ENCODE measurements at regions not wholly inside any gene's neighbourhood (a gene's known extent, or its start where the extent isn't known, plus 50 kb on each side); places are given as distances from the start of the nearest gene placed in this dataset.

DNA sequence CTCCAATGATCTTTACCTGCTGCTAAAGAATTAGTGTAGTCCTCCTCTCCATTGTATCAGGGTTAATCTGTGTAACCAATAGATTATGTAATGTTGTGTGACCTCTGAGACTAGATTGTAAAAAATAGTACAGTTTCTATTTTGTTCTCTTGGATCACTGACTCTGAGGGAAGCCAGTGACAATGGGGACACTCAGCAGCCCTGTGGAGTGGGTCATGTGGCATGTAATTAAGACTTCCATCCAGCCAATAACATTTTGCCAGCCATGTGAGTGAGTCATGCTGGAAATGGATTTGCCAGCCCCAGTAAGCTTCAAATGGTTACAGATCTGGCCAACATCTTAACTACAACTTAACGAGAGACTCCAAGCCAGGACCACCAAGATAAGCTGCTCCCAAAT is 332.3 kb downstream of the PTTG2 start:
- no peaks in the 10 kb centered on the region for H3K79me2 ChIP-seq (ENCODE audit: low read length)
- H3K27ac ChIP-seq (ENCODE audit: low read length): no peak overlapping the region
- H4K20me1 ChIP-seq (ENCODE audit: insufficient read depth, low read length): no peaks in the 10 kb centered on the region
- no peak overlapping the region for H3K4me2 ChIP-seq (ENCODE audit: low read length)
- no peak for TF ChIP-seq EZH2phosphoT487 (IDR thresholded peaks at IDR 0.05; ENCODE audit: low read depth)
- TF ChIP-seq, protein P1, sequence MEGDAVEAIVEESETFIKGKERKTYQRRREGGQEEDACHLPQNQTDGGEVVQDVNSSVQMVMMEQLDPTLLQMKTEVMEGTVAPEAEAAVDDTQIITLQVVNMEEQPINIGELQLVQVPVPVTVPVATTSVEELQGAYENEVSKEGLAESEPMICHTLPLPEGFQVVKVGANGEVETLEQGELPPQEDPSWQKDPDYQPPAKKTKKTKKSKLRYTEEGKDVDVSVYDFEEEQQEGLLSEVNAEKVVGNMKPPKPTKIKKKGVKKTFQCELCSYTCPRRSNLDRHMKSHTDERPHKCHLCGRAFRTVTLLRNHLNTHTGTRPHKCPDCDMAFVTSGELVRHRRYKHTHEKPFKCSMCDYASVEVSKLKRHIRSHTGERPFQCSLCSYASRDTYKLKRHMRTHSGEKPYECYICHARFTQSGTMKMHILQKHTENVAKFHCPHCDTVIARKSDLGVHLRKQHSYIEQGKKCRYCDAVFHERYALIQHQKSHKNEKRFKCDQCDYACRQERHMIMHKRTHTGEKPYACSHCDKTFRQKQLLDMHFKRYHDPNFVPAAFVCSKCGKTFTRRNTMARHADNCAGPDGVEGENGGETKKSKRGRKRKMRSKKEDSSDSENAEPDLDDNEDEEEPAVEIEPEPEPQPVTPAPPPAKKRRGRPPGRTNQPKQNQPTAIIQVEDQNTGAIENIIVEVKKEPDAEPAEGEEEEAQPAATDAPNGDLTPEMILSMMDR (IDR thresholded peaks at IDR 0.05; ENCODE audit: low read depth, low read length): no peak
- H3K9ac ChIP-seq (ENCODE audit: low read length): no peak overlapping the region
- no peak overlapping the region for H3K4me3 ChIP-seq (ENCODE audit: low read length)
- H2AFZ ChIP-seq (ENCODE audit: low read depth, low read length): no peak overlapping the region
- no peaks in the 10 kb centered on the region for H3K36me3 ChIP-seq (replicated peaks; ENCODE audit: low read depth, low read length)
- peaks cover 18% of the 10 kb centered on the region; the same call in 1 of the 2 replicates for H3K9me3 ChIP-seq (ENCODE audit: insufficient read depth, low read length)
- H3K4me1 ChIP-seq (ENCODE audit: low read length): no peaks in the 10 kb centered on the region
- peaks cover 21% of the 10 kb centered on the region; the same call in 1 of the 2 replicates for H3K27me3 ChIP-seq (ENCODE audit: low read depth, low read length)

DNA sequence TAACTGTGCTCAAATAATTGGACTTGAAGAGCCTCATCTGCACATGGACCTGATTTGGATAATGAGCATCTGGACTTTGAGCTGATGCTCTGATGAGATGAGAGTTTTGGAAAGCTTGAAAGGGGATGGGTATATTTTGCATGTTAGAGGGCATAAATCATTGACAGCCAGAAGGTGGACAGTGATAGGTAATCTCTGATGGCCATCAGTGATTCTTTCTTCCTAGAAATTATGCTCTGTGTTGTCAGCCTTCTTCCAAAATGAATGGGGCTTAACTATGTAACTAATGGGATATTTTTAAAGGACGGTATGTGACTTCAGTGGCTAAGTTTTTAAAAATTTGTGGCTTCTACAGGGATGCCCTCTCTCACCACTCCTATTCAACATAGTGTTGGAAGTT is 334.0 kb downstream of the PTTG2 start:
- no peak overlapping the region for H3K4me3 ChIP-seq (ENCODE audit: low read length)
- no peaks in the 10 kb centered on the region for H3K79me2 ChIP-seq (ENCODE audit: low read length)
- TF ChIP-seq, protein P1 (IDR thresholded peaks at IDR 0.05; ENCODE audit: low read depth, low read length): no peak
- TF ChIP-seq EZH2phosphoT487 (IDR thresholded peaks at IDR 0.05; ENCODE audit: low read depth): no peak

DNA sequence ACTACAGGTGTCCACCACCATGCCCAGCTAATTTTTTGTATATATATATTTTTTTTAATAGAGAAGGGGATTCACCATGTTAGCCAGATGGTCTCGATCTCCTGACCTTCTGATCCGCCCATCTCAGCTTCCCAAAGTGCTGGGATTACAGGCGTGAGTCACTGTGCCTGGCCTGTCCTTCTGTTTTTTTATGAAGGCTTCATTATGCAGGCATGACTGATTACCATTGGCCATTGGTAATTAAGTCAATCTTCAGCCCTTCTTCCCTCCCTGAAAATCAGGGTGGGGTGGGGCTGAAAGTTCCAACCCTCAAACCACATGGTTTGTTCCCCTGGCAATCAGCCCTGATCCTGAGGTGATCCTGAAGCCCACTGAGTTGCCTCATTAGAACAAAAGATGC is 336.9 kb downstream of the PTTG2 start:
- Histone ChIP-seq H3K36me3 (replicated peaks; ENCODE audit: low read depth, low read length) (peaks cover 11% of the 10 kb centered on the region), H3K27me3 (ENCODE audit: low read depth, low read length) (peaks cover 13% of the 10 kb centered on the region; the same call in 1 of the 2 replicates), H3K9ac (ENCODE audit: low read length) (no peak overlapping the region), H4K20me1 (ENCODE audit: insufficient read depth, low read length) (no peaks in the 10 kb centered on the region), H3K9me3 (ENCODE audit: insufficient read depth, low read length) (peaks cover 56% of the 10 kb centered on the region), H3K4me3 (ENCODE audit: low read length) (no peak overlapping the region), H3K27ac (ENCODE audit: low read length) (no peak overlapping the region), H2AFZ (ENCODE audit: low read depth, low read length) (no peak overlapping the region), H3K4me2 (ENCODE audit: low read length) (no peak overlapping the region), H3K79me2 (ENCODE audit: low read length) (no peaks in the 10 kb centered on the region), H3K4me1 (ENCODE audit: low read length) (no peaks in the 10 kb centered on the region)
- TF ChIP-seq, protein P1 (IDR thresholded peaks at IDR 0.05; ENCODE audit: low read depth, low read length): no peak
- TF ChIP-seq EZH2phosphoT487 (IDR thresholded peaks at IDR 0.05; ENCODE audit: low read depth): no peak

More for the DNA sequence above, 334.0 kb downstream of the PTTG2 start:
- H3K4me1 ChIP-seq (ENCODE audit: low read length): no peaks in the 10 kb centered on the region
- H3K36me3 ChIP-seq (replicated peaks; ENCODE audit: low read depth, low read length): peaks cover 7% of the 10 kb centered on the region
- no peak overlapping the region for H3K27ac ChIP-seq (ENCODE audit: low read length)
- no peak overlapping the region for H3K9ac ChIP-seq (ENCODE audit: low read length)
- H4K20me1 ChIP-seq (ENCODE audit: insufficient read depth, low read length): no peaks in the 10 kb centered on the region
- H3K4me2 ChIP-seq (ENCODE audit: low read length): no peak overlapping the region
- H2AFZ ChIP-seq (ENCODE audit: low read depth, low read length): no peak overlapping the region
- H3K27me3 ChIP-seq (ENCODE audit: low read depth, low read length): peaks cover 20% of the 10 kb centered on the region; the same call in 1 of the 2 replicates
- peaks cover 35% of the 10 kb centered on the region for H3K9me3 ChIP-seq (ENCODE audit: insufficient read depth, low read length)

DNA sequence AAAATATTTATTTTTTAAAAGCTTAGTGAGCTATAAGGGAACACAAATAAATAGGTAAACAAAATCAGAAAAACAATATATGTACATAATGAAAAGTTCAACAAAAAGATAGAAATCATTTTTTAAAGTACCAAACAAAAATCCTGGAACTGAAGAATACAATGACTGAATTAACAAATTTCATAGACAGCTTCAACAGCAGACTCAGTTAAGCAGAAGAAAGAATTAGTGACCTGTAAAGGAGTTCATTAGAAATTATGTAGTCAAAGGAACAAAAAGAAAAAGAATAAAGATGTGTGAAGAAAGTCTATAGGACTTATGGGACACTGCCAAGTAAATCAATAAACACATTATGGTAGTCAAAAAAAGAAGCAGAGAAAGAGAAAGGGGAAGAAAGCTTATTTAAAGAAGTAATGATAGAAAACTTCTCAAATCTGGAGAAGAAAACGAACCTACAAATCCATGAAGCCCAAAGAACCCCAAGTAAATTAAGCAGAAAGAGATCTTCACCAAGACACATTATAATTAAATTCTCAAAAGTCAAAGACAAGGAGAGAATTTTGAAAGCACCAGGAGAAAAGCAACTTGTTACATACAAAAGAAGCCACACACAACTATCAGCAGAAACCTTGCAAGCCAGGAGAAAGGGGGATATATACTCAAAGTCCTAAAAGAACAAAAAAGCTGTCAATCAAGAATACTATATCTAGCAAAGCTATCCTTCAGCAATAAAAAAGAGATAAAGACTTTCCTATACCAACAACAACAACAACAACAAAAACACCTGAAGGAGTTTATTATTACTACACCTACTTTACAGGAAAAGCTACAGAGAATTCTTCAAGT is 338.9 kb downstream of the PTTG2 start:
- no peaks in the 10 kb centered on the region for H4K20me1 ChIP-seq (ENCODE audit: insufficient read depth, low read length)
- no peaks in the 10 kb centered on the region for H3K79me2 ChIP-seq (ENCODE audit: low read length)
- peaks cover 16% of the 10 kb centered on the region for H3K36me3 ChIP-seq (replicated peaks; ENCODE audit: low read depth, low read length)
- peaks cover 54% of the 10 kb centered on the region for H3K9me3 ChIP-seq (ENCODE audit: insufficient read depth, low read length)
- H3K4me2 ChIP-seq (ENCODE audit: low read length): no peak overlapping the region
- no peak for TF ChIP-seq EZH2phosphoT487 (IDR thresholded peaks at IDR 0.05; ENCODE audit: low read depth)
- TF ChIP-seq, protein P1 (IDR thresholded peaks at IDR 0.05; ENCODE audit: low read depth, low read length): no peak
- H3K27me3 ChIP-seq (ENCODE audit: low read depth, low read length): peaks cover 12% of the 10 kb centered on the region; the same call in 1 of the 2 replicates
- no peak overlapping the region for H3K27ac ChIP-seq (ENCODE audit: low read length)
- H2AFZ ChIP-seq (ENCODE audit: low read depth, low read length): no peak overlapping the region
- H3K4me3 ChIP-seq (ENCODE audit: low read length): no peak overlapping the region
- H3K9ac ChIP-seq (ENCODE audit: low read length): no peak overlapping the region
- no peaks in the 10 kb centered on the region for H3K4me1 ChIP-seq (ENCODE audit: low read length)
